Tibial artery (tissue), 4 donors: ENCODE measurements at regions not wholly inside any gene's neighbourhood (a gene's known extent, or its start where the extent isn't known, plus 50 kb on each side); places are given as distances from the start of the nearest gene placed in this dataset.
"Not testable (repeated sequence)": the region's sequence is repeated elsewhere in the genome, so short reads cannot be mapped to it uniquely, and the experiment has no call there.

Experiments
- DNase-seq, 2 donors: peaks; one replicate each; pipeline ENCODE4 v3.0.0-alpha.2; 2019
- H3K27ac ChIP-seq, 2 donors: fragments of 200-600 bp; sonication (generic) in 1 of 2; 1 replicate in 1 of 2; 2 replicates in 1 of 2; pipeline ENCODE4 v1.5.1; 2018 to 2019; ENCODE audit warnings: mild to moderate bottlenecking in 1 of 2
- H3K27me3 ChIP-seq, 2 donors: fragments of 200-600 bp; sonication (generic) in 1 of 2; one replicate each; pipeline versions ENCODE4 v1.5.1 to v1.6.0; 2016 to 2019
- H3K36me3 ChIP-seq, 3 donors: fragments of 200-600 bp; sonication (generic) in 2 of 3; one replicate each; pipeline ENCODE4 v1.5.1; 2016 to 2019; ENCODE audit warnings: mild to moderate bottlenecking in 2 of 3
- H3K4me1 ChIP-seq, 4 donors: fragments of 200-600 bp; sonication (generic) in 2 of 4; 1 replicate in 3 of 4; 2 replicates in 1 of 4; pipeline ENCODE4 v1.5.1; 2016 to 2019
- H3K4me3 ChIP-seq, 2 donors: fragments of 200-600 bp; sonication (generic) in 1 of 2; 1 replicate in 1 of 2; 2 replicates in 1 of 2; pipeline ENCODE4 v1.5.1; 2018 to 2019; ENCODE audit warnings: mild to moderate bottlenecking in 2 of 2
- H3K9me3 ChIP-seq, 3 donors: fragments of 200-600 bp; sonication (generic) in 1 of 3; one replicate each; pipeline ENCODE4 v1.5.1; 2016 to 2019
- intact Hi-C: fragments of 100-400 bp; cut with DNase I; formaldehyde crosslinking; loops from one replicate; pipeline ENCODE4 v1.15.0; 2023; ENCODE audit warnings: low total_unique reads
- TF ChIP-seq, protein P1 (sequence below), 2 experiments: fragments of 200-600 bp in 1 of 2; fragments of 450-650 bp in 1 of 2; IDR thresholded peaks; one replicate each; pipeline ENCODE4 v1.5.1; 2017 to 2019; ENCODE audit warnings: antibody characterized with exemption in 2 of 2, mild to moderate bottlenecking in 1 of 2, moderate library complexity in 1 of 2

DNA sequence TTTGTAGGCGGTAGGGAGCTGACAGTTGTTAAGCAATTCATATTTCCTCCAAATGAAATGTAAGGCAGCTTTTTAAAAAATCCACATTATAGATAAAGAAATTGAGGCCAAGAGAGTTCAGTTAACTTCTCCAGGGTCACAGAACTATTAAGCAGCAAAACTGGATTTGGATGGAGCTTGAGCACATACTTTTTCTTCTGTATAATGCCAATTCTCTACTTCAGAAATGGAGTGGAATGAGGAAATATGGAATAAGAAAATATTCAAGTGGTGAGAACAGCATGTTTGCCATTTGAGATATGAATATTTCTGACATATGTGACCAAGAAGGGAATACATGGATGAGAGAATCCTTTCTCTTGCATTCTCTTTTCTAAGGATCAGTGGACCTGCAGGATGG lies 233.1 kb downstream of the FOXG1 start:
- Histone ChIP-seq H3K4me1 (no peaks in the 10 kb centered on the region), H3K36me3 (no peaks in the 10 kb centered on the region), H3K9me3 (no peaks in the 10 kb centered on the region), H3K27me3 (no peaks in the 10 kb centered on the region), H3K27ac (no peak overlapping the region), H3K4me3 (no peak overlapping the region)
- intact Hi-C loops = no loop called here
- TF ChIP-seq, protein P1, sequence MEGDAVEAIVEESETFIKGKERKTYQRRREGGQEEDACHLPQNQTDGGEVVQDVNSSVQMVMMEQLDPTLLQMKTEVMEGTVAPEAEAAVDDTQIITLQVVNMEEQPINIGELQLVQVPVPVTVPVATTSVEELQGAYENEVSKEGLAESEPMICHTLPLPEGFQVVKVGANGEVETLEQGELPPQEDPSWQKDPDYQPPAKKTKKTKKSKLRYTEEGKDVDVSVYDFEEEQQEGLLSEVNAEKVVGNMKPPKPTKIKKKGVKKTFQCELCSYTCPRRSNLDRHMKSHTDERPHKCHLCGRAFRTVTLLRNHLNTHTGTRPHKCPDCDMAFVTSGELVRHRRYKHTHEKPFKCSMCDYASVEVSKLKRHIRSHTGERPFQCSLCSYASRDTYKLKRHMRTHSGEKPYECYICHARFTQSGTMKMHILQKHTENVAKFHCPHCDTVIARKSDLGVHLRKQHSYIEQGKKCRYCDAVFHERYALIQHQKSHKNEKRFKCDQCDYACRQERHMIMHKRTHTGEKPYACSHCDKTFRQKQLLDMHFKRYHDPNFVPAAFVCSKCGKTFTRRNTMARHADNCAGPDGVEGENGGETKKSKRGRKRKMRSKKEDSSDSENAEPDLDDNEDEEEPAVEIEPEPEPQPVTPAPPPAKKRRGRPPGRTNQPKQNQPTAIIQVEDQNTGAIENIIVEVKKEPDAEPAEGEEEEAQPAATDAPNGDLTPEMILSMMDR (IDR thresholded peaks at IDR 0.05) = no peak
- DNase-seq = no peak

DNA sequence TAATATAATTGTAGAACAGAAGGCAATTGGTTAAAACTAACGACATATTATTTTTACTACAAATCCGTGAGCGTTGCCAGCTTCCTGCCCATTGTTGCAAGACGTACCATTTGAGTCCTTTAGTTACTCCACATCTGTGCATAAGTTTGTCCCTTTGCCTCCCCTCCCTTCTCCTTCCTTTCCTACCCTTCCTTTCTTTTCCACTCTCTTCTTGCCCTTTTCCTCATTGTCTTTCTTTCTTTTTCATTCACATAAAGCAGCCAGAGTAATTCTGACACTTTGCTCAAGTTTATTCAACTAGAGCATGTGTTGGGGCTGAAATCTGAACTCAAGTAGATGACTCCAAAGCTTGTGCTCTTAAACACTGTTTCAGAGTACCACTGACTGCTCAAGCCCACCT lies 239.1 kb downstream of the FOXG1 start:
- H3K4me1 ChIP-seq = no peaks in the 10 kb centered on the region
- no peak overlapping the region for H3K27ac ChIP-seq
- TF ChIP-seq, protein P1 (IDR thresholded peaks at IDR 0.05) = no peak
- H3K9me3 ChIP-seq = no peaks in the 10 kb centered on the region
- intact Hi-C loops = no loop called here
- H3K36me3 ChIP-seq = no peaks in the 10 kb centered on the region
- DNase-seq = no peak
- H3K4me3 ChIP-seq = no peak overlapping the region
- no peaks in the 10 kb centered on the region for H3K27me3 ChIP-seq

DNA sequence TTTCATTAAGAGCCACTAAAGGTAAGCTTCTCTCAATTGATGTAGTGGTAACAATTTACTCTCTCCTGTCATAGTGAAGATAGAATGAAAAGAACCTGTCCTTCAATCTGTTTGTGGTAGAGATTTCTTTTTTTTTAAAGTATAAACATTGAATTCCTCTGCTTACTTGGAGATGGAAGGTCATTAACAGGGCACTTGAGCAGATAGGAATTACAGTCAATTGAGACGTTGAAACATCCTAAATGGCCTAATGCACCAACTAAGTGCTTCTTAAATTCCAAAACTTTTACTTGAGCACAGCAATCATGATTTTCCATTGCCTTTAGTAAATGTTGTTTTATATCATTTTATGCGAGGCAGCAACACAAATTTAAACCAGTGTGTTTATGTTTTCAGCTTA lies 241.4 kb downstream of the FOXG1 start:
- H3K9me3 ChIP-seq = no peaks in the 10 kb centered on the region
- H3K36me3 ChIP-seq = no peaks in the 10 kb centered on the region
- TF ChIP-seq, protein P1 (IDR thresholded peaks at IDR 0.05) = no peak
- no peak overlapping the region for H3K4me3 ChIP-seq
- H3K4me1 ChIP-seq = no peaks in the 10 kb centered on the region
- no peak for DNase-seq
- no peak overlapping the region for H3K27ac ChIP-seq
- intact Hi-C loops = no loop called here
- H3K27me3 ChIP-seq = no peaks in the 10 kb centered on the region

DNA sequence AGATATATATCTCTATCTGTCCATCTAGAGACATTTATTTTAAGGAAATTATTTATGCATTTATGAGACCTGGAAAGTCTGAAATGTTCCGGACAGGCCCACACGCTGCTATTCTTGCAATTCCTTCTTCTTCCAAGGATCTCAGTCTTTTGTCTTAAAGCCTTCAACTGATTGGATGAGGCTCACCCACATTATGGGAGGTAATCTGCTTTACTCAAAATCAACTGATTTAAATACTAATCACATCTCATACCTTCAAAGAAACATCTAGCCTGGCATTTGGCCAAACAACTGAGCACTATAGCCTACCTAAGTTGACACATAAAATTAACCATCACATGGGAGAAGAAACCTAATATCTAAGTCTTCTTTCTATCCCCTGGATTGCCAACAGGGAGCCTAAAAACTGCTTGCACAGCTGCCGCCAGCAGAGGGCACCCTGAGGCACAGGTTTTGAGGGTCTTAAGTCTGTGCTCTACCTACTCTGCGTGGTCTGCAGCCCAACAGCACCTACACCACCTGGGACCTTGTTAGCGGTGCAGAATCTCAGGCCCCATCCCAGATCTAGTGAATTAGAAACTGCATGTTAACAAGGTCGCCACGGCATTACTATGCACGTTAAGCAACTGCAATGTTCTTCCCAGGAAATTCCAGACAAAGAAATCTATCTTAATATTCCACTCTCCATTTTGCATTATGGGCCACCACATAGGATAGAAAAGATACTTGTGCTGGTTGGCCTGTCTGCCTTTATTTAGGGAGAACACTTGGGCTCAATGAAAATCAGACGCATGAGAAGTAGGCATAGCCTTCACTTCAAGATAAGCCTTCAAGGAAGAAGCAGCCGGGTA lies 249.7 kb downstream of the FOXG1 start:
- no peak for DNase-seq
- H3K27me3 ChIP-seq = no peaks in the 10 kb centered on the region
- intact Hi-C loops = no loop called here
- H3K36me3 ChIP-seq = no peaks in the 10 kb centered on the region
- TF ChIP-seq, protein P1 (IDR thresholded peaks at IDR 0.05) = no peak
- no peaks in the 10 kb centered on the region for H3K9me3 ChIP-seq
- H3K27ac ChIP-seq = no peak overlapping the region
- H3K4me1 ChIP-seq = no peaks in the 10 kb centered on the region
- H3K4me3 ChIP-seq = no peak overlapping the region

DNA sequence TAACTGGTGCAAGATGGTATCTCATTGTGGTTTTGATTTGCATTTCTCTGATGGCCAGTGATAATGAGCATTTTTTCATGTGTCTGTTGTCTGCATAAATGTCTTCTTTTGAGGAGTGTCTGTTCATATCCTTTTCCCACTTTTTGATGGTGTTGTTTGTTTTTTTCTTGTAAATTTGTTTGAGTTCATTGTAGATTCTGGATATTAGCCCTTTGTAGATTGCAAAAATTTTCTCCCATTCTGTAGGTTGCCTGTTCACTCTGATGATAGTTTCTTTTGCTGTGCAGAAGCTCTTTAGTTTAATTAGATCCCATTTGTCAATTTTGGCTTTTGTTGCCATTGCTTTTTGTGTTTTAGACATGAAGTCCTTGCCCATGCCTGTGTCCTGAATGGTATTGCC lies 256.9 kb downstream of the FOXG1 start:
- H3K36me3 ChIP-seq, H3K27ac ChIP-seq, H3K27me3 ChIP-seq, H3K4me3 ChIP-seq, H3K4me1 ChIP-seq, intact Hi-C loops, H3K9me3 ChIP-seq, DNase-seq: not testable (repeated sequence)

DNA sequence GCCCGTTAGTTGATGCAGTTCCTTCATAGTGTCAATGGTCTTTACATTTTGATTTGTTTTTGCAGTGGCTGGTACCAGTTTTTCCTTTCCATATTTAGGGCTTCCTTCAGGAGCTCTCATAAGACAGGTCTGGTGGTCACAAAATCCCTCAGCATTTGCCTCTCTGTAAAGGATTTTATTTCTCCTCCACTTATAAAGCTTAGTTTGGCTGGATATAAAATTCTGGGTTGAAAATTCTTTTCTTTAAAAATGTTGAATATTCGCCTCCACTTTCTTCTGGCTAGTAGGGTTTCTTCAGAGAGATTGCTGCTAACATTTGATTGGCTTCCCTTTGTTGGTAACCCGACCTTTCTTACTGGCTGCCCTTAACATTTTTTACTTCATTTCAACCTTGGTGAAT lies 260.9 kb downstream of the FOXG1 start:
- intact Hi-C loops = not testable (repeated sequence)

DNA sequence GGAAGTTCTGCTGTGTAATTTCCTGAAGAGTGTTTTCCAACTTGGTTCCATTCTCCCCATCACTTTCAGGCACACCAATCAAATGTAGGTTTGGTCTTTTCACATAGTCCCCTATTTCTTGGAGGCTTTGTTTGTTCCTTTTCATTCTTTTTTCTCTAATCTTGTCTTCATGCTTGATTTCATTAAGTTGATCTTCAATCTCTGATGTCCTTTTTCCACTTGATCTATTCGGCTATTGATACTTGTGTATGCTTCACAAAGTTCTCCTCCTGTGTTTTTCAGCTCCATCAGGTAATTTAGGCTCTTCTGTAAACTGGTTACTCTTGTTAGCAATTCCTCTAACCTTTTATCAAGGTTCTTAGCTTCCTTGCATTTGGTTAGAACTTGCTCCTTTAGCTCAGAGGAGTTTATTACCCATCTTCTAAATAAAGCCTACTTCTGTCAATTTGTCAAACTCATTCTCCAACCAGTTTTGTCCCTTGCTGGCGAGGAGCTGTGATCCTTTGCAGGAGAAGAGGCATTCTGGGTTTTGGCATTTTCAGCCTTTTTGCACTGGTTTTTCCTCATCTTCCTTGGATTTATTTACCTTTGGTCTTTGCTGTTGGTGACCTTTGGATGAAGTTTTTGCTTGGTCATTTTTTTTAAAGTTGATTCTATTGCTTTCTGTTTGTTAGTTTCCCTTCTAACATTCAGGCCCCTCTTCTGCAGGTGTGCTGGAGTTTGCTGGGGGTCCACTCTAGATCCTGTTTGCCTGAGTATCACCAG lies 261.5 kb downstream of the FOXG1 start:
- DNase-seq, H3K27ac ChIP-seq, H3K4me3 ChIP-seq, H3K36me3 ChIP-seq, intact Hi-C loops, H3K4me1 ChIP-seq, H3K27me3 ChIP-seq, H3K9me3 ChIP-seq: not testable (repeated sequence)

More for the DNA sequence above, 260.9 kb downstream of the FOXG1 start:
- H3K9me3 ChIP-seq, H3K4me1 ChIP-seq, DNase-seq, H3K27ac ChIP-seq, H3K4me3 ChIP-seq, H3K36me3 ChIP-seq, H3K27me3 ChIP-seq: not testable (repeated sequence)
